ENCODE measurements at regions not wholly inside any gene's neighbourhood (a gene's known extent, or its start where the extent isn't known, plus 50 kb on each side); places are given as distances from the start of the nearest gene placed in this dataset.

- TF ChIP-seq ZNF274 (IDR thresholded peaks at IDR 0.05; ENCODE audit: low read depth, low read length) (no peak), ZFX (IDR thresholded peaks at IDR 0.05) (no peak), SIN3A (IDR thresholded peaks at IDR 0.05; ENCODE audit: low read depth) (no peak), FOSL1 (IDR thresholded peaks at IDR 0.05; ENCODE audit: low read depth) (no peak), CBX3 (IDR thresholded peaks at IDR 0.05; ENCODE audit: low read depth) (no peak), EZH2phosphoT487 (IDR thresholded peaks at IDR 0.05; ENCODE audit: borderline replicate concordance) (no peak)
These were observed 70.6 kb upstream of the STT3B start (continued) for GRCh38 chr3:31462050-31462569.

- no peak for DNase-seq (ENCODE audit: low read depth, low spot score)
- ChIA-PET RAD21 (ENCODE audit: low non-redundant PET in 1 of 2, low total read pairs in 2 of 2, uncharacterized antibody in 2 of 2, unreplicated experiment in 2 of 2) (no interaction called here), CTCF (no interaction called here), POLR2A (no interaction called here)
- H2AFZ ChIP-seq (ENCODE audit: low read depth, low read length, poor library complexity, severe bottlenecking), result no peak overlapping the region
- H3K36me3 ChIP-seq (ENCODE audit: control insufficient read depth in 1 of 2, insufficient read depth in 2 of 2, low read length in 2 of 2), result no peaks in the 10 kb centered on the region
- no peak overlapping the region for H3K9ac ChIP-seq (ENCODE audit: low read length)
- H3K27ac ChIP-seq (ENCODE audit: low read depth, low read length), result no peak overlapping the region
- no peaks in the 10 kb centered on the region for H3K9me3 ChIP-seq (ENCODE audit: control insufficient read depth in 1 of 2, insufficient read depth in 1 of 2, low read depth in 1 of 2, low read length in 2 of 2)
- no peaks in the 10 kb centered on the region for H3K79me2 ChIP-seq (ENCODE audit: insufficient read depth, low read length)
- TF ChIP-seq EZH2phosphoT487 (IDR thresholded peaks at IDR 0.05; ENCODE audit: borderline replicate concordance) (no peak), ATF3 (IDR thresholded peaks at IDR 0.05) (no peak), EZH2 (IDR thresholded peaks at IDR 0.05) (no peak), CTCF (IDR thresholded peaks at IDR 0.05 in 2 of 3, conservative IDR thresholded peaks at IDR 0.05 in 1 of 3; ENCODE audit: borderline replicate concordance in 1 of 3, insufficient read depth in 1 of 3, low read depth in 2 of 3, low read length in 2 of 3) (no peak), YY1 (IDR thresholded peaks at IDR 0.05; ENCODE audit: extremely low read depth, insufficient replicate concordance, low read depth, low read length) (no peak), CBX3 (IDR thresholded peaks at IDR 0.05; ENCODE audit: low read depth) (no peak), MAX (IDR thresholded peaks at IDR 0.05) (no peak), CEBPB (IDR thresholded peaks at IDR 0.05; ENCODE audit: low read depth) (no peak), JUND (IDR thresholded peaks at IDR 0.05) (no peak), EGR1 (IDR thresholded peaks at IDR 0.05; ENCODE audit: low read depth) (no peak), POLR2AphosphoS5 (IDR thresholded peaks at IDR 0.05; ENCODE audit: low read depth, low read length) (no peak), SIN3A (IDR thresholded peaks at IDR 0.05; ENCODE audit: low read depth) (no peak), SP1 (IDR thresholded peaks at IDR 0.05; ENCODE audit: low read depth) (no peak)
- BruUV-seq (replicated peaks), result no TSS peak
- intact Hi-C loops (cut with micrococcal nuclease), result no loop called here
- H3K9me2 ChIP-seq (ENCODE audit: insufficient read depth), result no peaks in the 10 kb centered on the region
- H3K4me3 ChIP-seq (replicated peaks in 1 of 2; ENCODE audit: low read depth in 1 of 2, low read length in 2 of 2), result no peak overlapping the region
- H3K27me3 ChIP-seq (ENCODE audit: insufficient read depth, low read length), result no peaks in the 10 kb centered on the region
- H3K4me1 ChIP-seq (ENCODE audit: control insufficient read depth in 1 of 2, insufficient read depth in 2 of 2, low read length in 2 of 2), result no peaks in the 10 kb centered on the region
- no peaks in the 10 kb centered on the region for H4K20me1 ChIP-seq (ENCODE audit: insufficient read depth)
- H3K4me2 ChIP-seq (ENCODE audit: low read length), result no peak overlapping the region
- no peak for ATAC-seq
These were observed 66.7 kb upstream of the STT3B start for GRCh38 chr3:31465999-31466398.

Measured in HCT116 (cell line).